KG1 (cell line): ENCODE measurements at regions not wholly inside any gene's neighbourhood (a gene's known extent, or its start where the extent isn't known, plus 50 kb on each side); places are given as distances from the start of the nearest gene placed in this dataset.
"Not testable (repeated sequence)": the region's sequence is repeated elsewhere in the genome, so short reads cannot be mapped to it uniquely, and the experiment has no call there.

Experiments
- DNase-seq: peaks from one replicate; lab custom pipeline; 2025; lab: John Stamatoyannopoulos, UW

DNA sequence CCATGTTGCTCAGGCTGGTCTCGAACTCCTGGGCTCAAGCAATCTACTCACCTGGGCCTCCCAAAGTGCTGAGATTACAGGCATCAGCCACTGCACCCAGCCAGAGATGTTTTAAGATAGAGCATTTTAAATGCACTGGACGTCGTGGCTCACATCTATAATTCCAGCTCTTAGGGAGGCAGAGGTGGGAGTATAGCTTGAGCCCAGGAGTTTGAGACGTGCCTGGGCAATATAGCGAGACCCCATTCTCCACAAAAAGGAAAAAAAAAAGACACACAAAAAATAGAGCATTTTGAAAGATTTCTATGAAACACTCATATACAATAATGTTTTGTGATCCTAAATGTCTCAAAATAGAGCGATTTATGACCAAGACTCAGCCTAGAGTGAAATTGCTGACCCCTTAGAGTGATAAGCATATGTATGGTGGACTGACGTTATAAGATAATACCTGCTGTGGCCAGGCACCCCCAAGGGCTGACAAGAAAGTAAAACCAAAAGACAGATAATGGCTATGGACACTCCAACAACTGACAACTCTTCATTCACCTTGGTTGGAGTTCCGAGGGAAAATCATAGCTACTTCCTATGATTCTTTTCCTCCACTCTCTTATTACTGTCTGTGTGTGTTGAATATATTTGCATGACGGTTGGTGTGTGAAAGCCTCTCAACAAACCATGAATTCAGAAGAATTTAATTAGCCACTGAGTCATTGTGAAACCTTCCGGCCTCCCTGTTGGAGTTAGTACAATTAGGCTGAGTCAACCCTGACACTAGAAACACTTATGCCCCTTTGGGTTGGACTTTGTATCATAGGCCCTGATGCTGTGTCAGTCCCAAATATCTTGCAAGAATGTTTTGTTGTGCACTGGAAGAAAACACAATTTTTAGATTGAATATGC lies 526.5 kb upstream of the NUDT12 start:
- DNase-seq = no peak

DNA sequence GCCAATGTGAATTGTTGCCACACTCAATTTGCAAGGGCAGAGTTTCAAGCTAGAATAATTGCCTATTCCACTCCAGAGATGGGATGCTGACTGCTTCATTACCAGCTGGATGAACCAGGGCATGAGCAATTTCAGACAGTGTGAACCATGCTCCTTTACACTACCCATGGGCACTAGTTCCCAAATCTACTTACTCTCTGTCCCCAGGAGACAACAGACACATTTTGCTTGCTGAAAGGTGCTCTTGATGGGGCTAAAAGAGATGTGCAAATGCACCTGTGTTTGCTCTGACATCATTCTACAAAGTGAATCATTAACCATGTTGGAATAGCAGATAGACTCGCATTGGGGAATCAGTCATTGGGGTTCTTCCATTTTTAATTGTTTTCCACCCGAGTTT lies 522.3 kb upstream of the NUDT12 start:
- DNase-seq = no peak

DNA sequence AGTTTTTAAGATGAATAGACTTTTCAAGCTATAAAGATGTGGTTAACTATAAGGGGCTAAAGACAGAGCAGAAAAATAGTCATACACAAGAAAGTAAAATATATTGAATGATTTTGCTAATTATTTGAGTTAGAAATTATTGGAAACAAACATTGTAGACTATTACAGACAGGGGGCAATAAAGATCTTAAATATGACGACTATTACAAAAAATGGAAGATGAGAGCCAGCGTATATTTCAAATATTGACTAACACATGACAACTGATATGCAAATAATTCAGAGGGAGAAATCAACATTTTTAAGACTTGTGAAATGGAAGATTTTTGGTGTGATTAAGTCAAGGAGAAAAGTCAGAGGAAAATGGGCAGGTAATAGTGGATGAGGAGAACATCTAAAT lies 520.2 kb upstream of the NUDT12 start:
- DNase-seq = no peak

DNA sequence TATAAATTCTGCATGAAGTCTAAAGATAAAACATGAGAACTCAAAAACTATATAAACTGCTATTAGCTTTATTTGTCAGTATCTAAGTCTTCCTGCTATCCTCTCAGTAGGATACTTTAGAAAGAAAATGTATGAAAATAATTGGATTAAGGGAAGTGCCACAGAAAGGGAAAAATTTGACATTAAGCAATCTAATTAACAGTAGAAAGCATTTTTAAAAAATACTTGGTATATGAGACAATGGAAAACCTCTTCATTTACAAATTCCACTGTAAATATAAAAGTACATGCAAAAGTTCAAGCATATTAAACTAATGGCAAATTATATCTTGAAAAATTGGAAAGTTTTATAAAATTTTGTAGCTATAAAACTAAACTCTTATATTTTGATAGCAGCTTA lies 518.6 kb upstream of the NUDT12 start:
- DNase-seq = no peak

DNA sequence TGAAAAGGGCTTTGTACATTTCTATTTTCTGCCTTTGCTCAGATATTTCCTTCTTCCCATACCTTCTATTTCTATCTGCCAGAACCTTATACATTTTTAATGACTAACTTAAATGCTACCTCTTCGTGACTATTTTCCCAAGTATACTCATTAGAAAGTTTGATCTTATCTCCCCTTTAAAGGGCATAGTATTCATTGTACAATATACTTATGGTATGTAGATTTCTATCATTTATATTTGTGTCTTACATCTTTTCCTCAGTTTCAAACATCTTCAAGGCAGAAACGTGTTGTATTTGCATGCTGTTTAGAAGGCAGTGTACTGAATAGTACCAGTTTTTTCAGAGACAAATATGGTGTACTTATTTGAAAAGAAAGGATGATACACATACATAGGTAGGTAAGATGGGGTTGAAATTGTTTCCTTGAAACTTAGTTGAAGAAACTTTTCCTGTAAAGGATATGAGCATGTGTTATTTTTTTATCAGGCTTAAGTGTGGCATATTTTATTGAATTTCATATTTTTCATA lies 518.1 kb upstream of the NUDT12 start:
- DNase-seq = no peak

DNA sequence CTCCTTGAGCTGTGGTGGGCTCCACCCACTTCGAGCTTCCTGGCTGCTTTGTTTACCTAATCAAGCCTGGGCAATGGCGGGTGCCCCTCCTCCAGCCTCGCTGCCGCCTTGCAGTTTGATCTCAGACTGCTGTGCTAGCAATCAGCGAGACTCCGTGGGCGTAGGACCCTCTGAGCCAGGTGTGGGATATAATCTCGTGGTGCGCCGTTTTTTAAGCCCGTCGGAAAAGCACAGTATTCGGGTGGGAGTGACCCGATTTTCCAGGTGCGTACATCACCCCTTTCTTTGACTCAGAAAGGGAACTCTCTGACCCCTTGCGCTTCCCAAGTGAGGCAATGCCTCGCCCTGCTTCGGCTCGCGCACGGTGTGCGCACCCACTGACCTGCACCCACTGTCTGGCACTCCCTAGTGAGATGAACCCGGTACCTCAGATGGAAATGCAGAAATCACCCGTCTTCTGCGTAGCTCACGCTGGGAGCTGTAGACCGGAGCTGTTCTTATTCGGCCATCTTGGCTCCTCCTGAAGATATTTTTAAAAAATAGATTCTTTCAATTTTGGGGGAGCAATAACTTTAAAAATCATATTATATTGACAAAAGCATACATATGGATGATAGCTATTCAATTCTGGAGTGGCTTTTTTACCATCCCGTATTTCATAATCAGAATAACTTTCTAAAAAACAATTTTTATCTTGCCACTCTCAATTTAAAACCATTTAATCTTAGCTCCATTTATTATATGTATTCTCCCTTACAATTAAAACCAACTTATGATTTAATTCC lies 517.5 kb upstream of the NUDT12 start:
- DNase-seq = not testable (repeated sequence)

DNA sequence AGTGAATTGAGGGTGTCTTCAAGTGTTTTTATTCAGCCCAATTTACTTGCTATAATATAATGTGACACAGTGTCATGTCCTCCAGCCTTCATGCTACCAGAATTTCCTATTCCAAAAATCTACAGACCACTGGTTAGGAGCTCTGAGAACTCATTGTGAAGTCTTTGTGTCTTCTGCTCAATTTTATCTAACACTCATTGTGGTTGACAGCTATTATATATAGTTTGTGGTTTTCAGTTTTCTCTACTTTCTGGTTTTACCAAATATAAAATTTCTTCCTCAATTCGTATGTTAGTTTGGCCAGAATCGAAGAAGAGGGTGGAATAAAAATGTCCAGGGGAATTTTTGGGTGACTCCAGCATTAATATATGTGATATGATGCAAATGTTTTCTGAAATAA lies 509.3 kb upstream of the NUDT12 start:
- no peak for DNase-seq

DNA sequence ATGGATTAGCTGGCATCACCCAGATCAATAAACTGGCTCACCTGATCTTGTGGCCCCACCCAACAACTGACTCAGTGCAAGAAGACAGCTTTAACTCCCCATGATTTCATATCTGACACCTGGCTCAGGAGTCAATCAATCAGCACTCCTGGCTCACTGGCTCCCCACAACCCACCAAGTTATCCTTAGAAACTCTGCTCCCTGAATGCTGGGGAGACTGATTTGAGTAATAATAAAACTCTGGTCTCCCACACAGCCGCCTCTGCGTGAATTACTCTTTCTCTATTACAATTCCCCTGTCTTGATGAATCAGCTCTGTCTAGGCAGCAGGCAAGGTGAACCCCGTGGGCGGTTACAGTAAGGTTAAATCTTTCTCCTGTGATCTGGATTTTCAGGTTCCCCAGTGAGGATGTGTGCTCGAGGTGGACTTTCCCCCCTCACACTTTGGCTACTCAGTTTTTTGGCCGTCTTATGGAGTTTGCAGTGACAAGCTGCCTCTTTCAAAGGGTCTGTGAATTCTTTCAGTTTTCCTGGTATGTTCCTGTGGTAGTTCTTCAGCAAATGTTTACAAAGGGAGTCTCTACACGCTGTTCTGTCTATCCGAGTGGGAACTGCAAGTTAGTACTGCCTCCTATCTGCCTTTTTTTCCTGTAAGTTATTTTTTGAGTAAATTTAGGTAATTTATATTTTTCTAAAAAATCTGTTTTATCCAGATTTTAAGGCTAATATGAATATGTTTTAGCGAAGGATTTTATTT lies 500.2 kb upstream of the NUDT12 start:
- DNase-seq = no peak

DNA sequence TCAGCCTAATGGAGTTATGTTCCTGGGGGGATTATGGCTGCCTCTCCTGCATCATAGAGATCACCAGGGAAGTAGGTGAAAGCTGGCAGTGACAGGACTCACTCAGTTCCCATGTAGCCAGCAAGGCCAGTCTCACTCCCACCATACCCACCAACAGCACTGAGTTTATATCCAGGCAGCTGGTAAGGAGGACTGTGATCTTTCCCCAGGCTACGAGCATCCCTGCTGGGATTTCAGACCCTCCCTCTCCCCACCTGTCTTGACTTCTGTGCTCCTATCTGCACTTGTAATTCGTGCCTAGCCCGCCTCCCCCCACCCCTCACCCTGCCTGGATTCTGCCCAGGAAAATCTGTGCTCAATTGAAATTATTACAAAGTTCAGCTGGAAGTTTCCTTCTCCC lies 499.1 kb upstream of the NUDT12 start:
- no peak for DNase-seq

DNA sequence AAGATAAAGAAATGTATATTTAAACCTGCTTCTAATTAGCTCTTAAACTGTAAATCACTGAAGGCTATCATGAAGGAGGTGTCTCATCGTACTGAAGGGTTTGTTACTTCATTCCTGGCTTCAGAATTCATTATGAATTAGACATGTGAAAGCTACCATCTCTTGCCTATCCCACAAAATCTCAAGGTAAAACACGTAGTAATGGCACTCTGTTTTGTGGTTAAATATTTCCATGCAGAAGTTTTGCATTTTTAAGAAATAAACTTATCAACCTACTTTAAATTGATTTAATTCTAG lies 490.7 kb upstream of the NUDT12 start:
- no peak for DNase-seq

DNA sequence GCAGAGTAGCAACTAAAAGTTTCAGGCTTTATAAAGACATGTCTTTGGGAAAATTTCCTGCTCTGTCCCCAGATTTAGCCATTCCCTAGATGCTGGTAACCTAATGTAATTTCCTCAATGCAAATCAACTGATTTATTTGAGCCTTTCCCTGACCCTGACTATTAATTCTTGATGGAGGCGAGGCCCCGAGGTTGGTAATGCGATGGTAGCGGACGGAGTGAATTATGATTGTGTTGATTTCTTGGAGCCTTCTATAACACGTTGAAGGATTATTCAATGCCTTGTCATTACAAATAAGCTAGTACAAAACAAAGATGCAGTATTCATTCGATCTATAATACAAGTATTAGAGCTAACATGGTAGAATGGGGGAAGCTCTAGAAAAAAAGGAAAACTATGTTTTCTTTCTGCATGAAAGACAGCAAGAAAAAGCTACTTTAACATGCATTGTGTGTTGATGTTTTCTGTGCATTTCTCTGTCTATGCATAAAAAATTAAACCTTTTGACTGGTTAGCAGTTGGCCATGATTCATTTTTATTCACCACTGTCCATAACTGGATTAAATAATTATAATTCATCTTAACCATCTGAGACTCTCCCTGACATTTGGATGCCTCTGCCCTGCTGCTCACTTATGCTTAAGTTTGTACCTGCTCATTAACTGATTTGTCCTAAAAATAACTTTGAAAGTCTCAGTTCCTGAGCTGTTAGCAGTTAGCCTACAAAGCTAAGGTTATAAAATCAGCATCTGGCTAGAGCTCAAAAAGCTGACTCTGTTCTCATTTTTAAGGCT lies 490.2 kb upstream of the NUDT12 start:
- DNase-seq = no peak

DNA sequence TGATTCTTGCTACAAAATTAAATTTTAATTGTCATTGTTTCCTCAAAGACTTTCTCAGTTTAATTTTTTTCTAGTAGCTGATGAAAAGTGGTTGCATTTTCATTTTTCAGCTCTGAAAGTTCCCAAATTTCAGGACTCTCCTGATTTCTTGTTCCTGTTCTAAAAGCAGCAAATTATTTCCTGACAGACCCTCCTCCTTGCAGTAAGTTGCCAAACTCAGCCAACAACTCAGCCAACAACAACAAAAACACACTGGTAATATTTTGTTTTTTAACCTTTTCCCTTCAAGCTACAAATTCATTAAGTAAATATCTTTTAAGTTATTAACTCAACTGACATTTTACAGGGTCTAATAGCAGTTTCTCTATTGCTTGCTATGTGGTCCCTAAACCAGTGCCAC lies 487.8 kb upstream of the NUDT12 start:
- DNase-seq = no peak

DNA sequence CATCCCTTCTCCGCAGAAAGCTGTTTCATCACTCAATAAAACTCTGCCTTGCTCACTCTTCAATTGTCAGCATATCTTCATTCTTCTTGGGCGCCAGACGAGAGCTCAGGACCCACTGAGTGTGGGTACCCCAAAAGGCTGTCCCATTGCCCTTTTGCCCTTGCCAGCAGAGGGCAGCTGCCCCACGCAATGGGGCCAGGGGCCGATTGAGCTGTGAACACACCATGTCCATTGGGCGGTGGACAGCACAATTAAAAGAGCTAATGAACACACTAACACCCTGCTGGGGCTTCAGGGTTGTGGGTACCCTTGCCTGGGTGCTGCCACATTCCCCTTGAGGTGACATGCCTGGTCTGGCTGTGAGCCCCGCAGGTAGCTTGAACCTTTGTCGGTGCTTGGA lies 487.2 kb upstream of the NUDT12 start:
- DNase-seq = no peak

DNA sequence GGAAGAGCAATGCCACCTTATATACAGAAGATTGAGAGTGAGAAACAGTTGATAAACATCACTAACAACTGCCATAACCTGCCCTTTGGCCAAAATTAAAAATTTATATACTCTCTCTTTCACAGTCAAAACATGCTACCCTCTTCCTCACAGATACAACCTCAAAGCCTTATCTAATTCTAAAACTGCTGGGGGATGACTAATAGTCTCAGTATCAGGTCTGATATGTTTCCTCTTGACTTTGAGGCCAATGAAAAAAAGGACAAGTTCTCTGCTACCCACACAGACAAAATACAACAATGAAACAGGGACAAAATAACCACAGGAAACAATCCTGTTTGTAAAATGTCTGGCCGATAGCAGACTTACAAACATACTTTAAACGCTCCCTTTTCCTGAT lies 485.6 kb upstream of the NUDT12 start:
- no peak for DNase-seq

DNA sequence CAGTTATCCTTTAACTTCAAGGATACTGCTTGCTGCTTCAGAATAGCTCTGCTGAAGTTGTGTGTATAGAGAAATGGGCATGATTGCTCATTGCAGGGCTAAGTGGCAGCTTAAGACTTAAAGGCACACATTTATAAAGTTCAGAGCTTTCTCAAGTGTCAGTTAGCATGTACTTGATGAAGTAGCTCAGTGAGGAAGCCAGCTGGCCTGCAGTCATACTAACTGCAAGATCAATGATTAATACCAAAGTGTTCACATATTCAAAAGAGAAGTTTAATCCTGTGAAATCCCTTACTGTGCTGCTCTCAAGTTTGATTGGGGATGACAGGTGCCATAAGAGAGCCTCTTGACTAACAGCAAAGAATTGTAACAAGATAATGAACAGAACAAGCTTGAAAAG lies 483.4 kb upstream of the NUDT12 start:
- DNase-seq = no peak

DNA sequence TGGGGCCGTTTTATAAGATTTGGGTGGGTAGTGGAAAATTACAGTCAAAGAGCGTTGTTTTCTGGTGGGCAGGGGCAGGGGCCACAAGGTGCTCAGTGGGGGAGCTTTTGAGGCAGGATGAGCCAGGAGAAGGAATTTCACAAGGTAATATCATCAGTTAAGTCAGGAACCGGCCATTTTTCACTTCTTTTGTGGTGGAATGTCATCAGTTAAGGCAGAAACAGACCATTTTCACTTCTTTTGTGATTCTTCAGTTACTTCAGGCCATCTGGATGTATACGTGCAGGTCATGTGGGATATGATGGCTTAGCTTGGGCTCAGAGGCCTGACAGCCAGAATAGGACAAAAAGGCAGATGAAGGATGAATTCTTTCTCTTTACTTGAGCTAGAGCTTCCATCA lies 477.3 kb upstream of the NUDT12 start:
- DNase-seq = not testable (repeated sequence)

DNA sequence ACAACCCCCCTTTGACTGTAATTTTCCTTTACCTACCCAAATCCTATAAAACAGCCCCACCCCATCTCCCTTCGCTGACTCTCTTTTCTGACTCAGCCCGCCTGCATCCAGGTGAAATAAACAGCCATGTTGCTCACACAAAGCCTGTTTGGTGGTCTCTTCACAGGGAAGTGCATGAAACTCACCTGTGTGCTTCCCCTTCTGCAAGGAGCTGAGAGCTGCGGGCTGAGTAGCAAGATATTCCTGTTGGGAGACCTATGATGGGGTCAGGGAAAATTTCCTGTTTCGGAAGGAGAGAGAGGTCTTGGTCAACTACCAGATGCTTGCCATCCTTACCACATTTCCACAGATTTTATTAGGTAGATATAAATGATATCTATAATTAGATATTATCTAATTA lies 474.5 kb upstream of the NUDT12 start:
- DNase-seq = not testable (repeated sequence)

DNA sequence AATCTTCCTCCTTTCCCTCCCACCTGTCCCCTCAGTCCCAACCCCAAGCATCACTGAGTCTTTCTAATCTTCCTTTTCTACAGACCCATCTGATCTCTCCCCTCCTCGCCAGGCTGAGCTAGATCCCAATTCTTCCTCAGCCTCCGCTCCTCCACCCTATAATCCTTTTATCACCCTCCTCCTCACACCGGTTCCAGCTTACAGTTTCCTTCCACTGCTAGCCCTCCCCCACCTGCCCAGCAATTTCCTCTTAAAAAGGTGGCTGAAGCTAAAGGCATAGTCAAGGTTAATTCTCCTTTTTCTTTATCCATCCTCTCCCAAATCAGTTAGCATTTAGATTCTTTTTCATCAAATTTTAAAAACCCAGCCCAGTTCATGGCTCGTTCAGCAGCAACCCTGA lies 470.6 kb upstream of the NUDT12 start:
- DNase-seq = not testable (repeated sequence)

DNA sequence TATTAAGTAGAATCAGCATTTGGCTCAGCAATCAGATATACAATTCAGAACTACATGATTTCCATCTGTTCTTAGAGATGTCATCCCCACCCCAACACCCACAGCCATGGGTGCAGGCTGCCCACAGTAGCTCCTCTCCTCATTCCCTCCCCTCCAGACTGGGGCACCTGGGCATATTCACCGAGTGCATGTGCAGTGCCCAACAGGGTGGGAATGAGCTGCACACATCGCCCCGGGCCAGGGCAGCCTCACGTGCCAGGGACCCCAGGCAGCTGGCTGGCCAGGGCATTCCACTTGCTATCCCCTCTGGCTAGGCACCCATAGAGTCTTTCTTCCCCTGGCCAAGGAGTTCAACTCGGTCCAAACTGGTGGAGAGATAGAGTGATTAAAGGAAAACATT lies 461.9 kb upstream of the NUDT12 start:
- DNase-seq = no peak

DNA sequence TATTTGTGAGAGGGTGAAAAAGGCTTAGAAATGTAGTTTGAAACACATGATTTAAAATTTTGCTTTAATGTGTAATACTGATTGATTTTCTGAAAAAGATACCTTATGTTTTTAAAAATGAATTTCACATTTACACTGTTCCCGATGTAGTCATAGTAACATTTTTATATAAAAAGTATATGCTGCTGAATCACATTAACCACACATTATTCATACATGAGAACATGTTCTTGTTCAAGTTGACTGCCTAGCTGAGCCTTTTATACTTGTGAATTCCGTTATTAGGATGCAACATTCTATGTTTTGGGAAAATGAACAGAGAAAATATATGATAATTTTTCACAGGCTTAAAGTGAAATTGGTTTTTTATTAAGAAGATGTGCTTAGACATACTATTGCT lies 461.1 kb upstream of the NUDT12 start:
- no peak for DNase-seq

DNA sequence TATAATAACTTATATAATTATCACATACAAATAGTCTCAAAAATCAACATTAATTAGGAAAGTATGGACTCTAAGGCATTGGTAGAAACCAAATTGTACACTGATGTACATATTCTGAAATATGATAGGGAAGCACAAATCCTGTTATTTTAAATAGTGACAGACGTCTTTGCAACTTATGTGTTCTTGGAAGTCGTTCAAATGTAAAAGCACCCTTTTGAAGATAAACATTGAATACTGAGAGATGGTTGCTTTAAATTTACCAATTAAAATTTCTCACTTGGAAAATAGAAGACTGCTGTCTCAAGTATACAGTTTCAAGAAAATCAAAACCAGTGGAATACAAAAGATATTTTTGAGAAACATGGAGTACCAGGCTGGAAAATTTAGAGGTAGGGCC lies 457.4 kb upstream of the NUDT12 start:
- no peak for DNase-seq

DNA sequence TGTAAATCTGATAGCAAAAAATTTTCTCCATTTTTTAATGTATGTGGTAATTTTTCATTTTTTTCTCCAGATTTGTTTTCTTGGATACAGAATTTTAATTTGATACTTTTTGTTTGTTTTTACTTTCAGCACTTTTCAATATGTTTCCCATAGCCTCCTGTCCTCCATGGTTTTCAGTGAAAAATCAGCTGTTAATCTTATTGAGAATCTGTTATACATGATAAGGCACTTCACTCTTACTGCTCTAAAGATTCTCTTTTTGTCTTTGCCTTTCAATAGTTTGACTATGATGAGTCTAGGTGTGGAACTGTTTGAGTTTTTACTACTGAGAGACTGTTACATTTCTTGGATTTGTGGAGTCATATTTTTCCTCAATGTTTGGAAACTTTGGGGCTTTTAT lies 455.7 kb upstream of the NUDT12 start:
- DNase-seq = no peak
